Kidney epithelial cell (primary cell): ENCODE measurements at regions not wholly inside any gene's neighbourhood (a gene's known extent, or its start where the extent isn't known, plus 50 kb on each side); places are given as distances from the start of the nearest gene placed in this dataset.

Source experiments
- DNase-seq: peaks from one replicate; pipeline ENCODE4 v3.0.0-alpha.2; 2010; ENCODE audit warnings: low read depth
- H3K27me3 ChIP-seq: 2 replicates; pipeline ENCODE4 v1.6.0; 2011; ENCODE audit warnings: low read length; ENCODE audit not compliant: control insufficient read depth, insufficient read depth
- H3K36me3 ChIP-seq: 2 replicates; pipeline ENCODE4 v1.5.1; 2011; ENCODE audit warnings: low read length; ENCODE audit not compliant: control insufficient read depth, insufficient read depth
- H3K4me3 ChIP-seq: 2 replicates; pipeline ENCODE4 v1.5.1; 2011; ENCODE audit warnings: low read depth, mild to moderate bottlenecking, control low read depth, low read length
- TF ChIP-seq, protein P1 (sequence below): IDR thresholded peaks from 2 replicates; pipeline ENCODE4 v1.5.1; 2011; ENCODE audit warnings: mild to moderate bottlenecking, moderate library complexity, low read length, control low read depth, inconsistent platforms; ENCODE audit not compliant: insufficient read depth, poor library complexity, severe bottlenecking

DNA sequence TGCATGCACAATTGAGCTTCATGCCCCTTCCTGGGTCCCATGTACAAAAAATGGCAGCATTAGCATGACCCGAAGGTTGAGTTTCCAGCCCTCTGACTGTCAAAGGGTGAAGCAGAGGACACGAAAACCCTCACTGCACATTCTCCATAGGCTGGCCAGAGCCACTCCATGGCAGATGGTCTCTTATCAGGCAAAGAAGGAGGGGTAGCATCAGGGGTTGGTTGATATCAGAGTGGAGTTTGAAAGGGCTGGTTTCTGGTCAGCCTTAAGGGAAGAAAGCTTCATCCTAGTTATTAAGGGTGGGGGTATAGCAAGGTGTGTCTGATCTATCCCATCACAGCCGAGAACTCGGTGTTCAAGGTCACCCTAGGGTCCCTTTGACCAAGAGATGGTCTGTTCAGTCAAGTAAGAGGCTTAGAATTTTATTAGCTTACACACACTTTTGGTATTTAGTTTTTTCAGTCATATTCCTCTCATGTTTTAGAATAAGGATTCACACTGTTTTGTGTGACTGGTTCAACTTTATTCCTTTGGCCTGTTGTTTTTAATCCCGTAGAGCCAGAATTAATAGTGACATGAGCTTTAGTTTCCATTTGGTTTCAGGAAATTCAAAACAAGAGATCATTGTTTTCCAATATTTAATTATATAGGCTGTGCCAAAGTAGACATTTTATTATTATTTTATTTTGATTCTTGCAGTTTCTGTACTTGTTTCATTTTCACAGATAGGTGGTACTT, 199.9 kb upstream of the FMN2 start:
- TF ChIP-seq, protein P1, sequence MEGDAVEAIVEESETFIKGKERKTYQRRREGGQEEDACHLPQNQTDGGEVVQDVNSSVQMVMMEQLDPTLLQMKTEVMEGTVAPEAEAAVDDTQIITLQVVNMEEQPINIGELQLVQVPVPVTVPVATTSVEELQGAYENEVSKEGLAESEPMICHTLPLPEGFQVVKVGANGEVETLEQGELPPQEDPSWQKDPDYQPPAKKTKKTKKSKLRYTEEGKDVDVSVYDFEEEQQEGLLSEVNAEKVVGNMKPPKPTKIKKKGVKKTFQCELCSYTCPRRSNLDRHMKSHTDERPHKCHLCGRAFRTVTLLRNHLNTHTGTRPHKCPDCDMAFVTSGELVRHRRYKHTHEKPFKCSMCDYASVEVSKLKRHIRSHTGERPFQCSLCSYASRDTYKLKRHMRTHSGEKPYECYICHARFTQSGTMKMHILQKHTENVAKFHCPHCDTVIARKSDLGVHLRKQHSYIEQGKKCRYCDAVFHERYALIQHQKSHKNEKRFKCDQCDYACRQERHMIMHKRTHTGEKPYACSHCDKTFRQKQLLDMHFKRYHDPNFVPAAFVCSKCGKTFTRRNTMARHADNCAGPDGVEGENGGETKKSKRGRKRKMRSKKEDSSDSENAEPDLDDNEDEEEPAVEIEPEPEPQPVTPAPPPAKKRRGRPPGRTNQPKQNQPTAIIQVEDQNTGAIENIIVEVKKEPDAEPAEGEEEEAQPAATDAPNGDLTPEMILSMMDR: no peak
- DNase-seq: no peak
- H3K27me3 ChIP-seq: no peaks in the 10 kb centered on the region
- no peak overlapping the region for H3K4me3 ChIP-seq
- H3K36me3 ChIP-seq: no peaks in the 10 kb centered on the region

DNA sequence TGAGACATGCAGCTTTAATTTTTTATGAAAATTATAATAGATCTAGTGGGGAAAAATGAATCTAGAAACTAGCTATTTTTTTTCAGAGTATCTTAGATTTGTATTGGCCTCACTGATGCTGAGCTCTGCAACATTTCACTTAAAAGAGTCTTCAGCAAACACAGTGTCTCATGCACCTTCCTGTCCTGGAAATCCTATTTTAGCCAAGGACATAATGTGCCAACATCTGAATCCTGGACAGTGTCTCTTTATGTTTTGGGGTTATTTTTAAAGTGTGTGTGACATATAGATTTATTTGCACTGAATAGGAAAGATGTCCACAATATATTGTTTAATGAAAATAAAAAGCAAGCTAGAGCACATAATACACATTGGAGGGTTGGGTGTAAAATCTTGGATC, 199.1 kb upstream of the FMN2 start:
- no peaks in the 10 kb centered on the region for H3K36me3 ChIP-seq
- no peak for DNase-seq

DNA sequence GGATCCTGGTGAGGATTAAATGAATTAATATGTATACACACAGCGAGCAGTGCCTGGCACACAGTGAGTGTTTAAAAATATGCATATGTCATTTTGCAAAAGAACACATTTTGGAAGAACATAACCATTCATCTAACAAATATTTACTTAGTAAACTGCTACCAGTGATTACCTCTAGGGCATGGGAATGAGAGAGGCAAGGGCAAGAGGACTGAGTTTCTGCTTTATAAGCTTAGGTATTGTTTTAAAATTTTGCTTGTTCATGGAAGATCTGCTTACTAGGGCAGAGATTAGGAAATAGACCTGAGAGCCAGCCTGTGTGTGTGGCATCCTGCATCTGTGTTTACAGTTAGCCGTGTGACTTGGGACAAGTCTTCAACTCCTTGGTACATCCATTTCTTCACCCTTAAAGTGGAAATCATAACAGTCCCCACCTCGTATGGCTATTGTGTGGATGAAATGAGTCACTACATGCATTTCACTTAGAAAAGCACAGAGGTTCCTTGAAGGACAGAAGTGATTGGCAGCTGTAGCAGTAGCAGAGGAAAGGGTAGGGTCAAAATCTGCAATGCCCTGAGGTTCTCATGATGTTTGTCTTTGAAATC, 198.5 kb upstream of the FMN2 start:
- Histone ChIP-seq H3K27me3 (no peaks in the 10 kb centered on the region), H3K4me3 (no peak overlapping the region), H3K36me3 (no peaks in the 10 kb centered on the region)
- no peak for DNase-seq
- TF ChIP-seq, protein P1: no peak

More for the DNA sequence above, 199.1 kb upstream of the FMN2 start:
- Histone ChIP-seq H3K4me3 (no peak overlapping the region), H3K27me3 (no peaks in the 10 kb centered on the region)
- TF ChIP-seq, protein P1: no peak

DNA sequence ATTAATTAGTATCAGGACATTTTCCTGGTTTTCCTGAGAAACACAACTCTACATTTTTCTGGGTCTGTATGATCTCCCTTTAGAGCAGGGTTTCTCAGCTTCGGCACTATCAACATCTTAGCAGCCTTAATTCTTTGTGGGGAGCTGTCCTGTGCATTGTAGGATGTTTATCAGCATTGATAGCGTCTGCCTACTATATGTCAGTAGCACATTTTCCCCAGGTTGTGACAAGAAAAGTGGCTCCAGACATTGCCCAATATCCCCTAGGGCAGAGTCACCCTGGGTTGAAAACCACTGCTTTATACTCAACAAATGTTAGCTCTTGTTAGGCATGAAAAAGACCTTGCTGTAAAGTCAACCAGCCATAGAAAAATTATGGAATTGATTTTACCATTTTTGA, 195.1 kb upstream of the FMN2 start:
- H3K4me3 ChIP-seq: no peak overlapping the region
- DNase-seq: no peak
- no peaks in the 10 kb centered on the region for H3K27me3 ChIP-seq
- H3K36me3 ChIP-seq: no peaks in the 10 kb centered on the region
- TF ChIP-seq, protein P1: no peak

DNA sequence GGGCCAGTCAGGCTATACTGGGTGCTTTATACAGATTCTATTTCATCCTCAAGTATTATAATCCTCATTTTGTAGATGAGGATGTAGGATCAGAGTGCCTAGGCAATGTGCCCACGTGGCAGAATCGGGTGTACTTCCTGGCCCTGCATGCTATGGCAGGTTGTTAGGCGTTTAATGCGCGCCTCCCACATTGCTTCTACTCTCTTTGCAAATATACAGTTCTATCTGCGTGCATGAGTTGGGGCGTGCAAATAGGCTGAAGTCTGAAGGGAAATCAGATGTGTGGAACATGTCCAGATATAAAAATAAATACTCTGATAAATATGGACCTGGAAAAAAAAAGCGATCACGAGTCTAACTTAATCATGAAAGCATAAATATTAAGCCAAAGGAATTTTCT, 194.7 kb upstream of the FMN2 start:
- TF ChIP-seq, protein P1: no peak
- no peak for DNase-seq

More for the DNA sequence above, 194.7 kb upstream of the FMN2 start:
- H3K36me3 ChIP-seq: no peaks in the 10 kb centered on the region
- no peak overlapping the region for H3K4me3 ChIP-seq
- H3K27me3 ChIP-seq: no peaks in the 10 kb centered on the region
